IPS-NIHi11 (cell line): ENCODE measurements at regions not wholly inside any gene's neighbourhood (a gene's known extent, or its start where the extent isn't known, plus 50 kb on each side); places are given as distances from the start of the nearest gene placed in this dataset.
A peak's percentile ranks its signal among the peaks of the same experiment; 100 is the strongest.
"Not testable (repeated sequence)": the region's sequence is repeated elsewhere in the genome, so short reads cannot be mapped to it uniquely, and the experiment has no call there.

Experiments
- DNase-seq: peaks from one replicate; pipeline ENCODE4 v3.0.0; 2012; ENCODE audit warnings: mixed read lengths, low spot score

- not testable (repeated sequence) for DNase-seq
Measured at GRCh38 chr10:53335803-53336422, 563.3 kb upstream of the MBL2 start.

DNA sequence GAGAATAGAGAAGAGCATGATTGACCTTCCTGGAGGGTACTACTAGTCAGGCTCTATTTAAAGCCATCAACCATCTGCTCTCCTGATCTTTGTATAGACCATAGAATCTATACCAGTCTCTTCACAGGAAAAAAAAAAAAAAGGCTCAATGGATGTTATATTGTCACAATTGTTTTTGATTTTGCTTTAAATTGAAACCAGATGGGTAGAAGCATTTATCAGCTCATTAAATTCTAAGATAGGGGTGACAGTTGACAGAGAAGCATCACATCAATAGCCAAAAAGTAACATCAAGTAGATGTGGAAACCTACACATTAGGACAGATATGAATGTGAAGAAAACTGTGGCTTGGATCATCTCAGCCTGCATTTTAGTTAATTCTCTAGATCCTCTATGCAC lies 558.9 kb upstream of the MBL2 start:
- DNase-seq: no peak

- not testable (repeated sequence) for DNase-seq
Measured at GRCh38 chr10:53326401-53327305, 554.1 kb upstream of the MBL2 start.

DNA sequence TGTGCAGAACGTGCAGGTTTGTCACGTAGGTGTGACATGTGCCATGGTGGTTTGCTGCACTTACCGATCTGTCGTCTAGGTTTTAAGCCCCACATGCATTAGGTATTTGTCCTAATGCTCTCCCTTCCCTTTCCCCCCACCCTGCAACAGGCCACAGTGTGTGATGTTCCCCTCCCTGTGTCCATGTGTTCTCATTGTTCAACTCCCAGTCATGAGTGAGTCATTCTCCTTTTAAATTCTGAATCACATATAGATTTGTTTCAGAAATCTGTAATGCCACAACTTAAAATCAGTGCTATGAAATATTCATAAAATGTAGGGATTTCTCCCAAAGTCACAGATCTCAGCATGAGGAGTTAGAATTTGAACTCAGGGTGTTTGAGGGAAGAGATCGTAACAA lies 552.5 kb upstream of the MBL2 start:
- DNase-seq: no peak

- no peak for DNase-seq
Measured at GRCh38 chr10:53315709-53316108, 543.1 kb upstream of the MBL2 start.

GRCh38 chr10:53314876-53315275 lies 542.3 kb upstream of the MBL2 start:
- DNase-seq: peak; percentile 14

DNA sequence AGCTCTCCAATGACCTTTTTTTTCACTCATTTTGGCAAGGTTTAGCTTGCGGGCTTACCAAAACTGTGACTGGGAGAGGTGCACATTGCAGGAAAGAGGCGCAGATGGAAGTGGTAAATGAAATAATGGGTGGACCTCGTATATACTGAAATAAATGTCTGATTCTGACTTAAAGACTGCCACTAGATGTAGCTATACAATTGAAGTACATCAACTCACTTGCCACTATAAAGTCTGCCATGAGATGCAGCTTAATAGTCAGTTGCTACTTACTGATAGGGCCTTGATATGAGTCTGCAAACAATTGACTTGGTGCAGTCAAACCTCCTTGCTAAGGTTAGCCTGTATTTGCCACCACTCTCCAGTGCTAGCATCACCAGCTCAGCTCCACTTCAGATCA lies 525.9 kb upstream of the MBL2 start:
- no peak for DNase-seq

DNA sequence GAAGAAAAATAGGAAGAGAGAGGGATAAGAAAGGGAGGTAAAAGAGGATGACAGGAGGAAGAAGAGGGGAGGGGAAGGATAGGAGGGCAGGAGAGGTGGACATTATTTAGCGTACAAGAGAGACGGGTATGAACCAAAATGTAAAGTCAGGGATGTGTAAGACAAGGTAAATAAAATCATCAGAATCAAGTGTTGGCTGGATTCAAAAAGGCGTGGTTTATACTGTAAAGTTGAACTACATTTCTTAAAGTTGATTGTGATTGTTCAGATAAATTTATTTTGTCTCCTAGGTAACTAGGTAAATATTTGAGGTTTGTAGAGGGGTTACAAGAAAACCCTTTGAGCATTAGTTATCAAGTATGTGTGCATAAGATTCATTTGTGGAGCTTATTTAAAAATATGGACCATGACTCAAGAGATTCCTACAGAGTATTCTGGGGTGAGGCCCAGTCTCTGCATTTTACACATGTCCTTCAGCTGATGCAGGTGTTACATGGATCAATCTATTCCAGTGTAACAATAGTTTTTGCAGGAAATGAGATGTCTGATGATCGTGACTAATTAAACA lies 512.1 kb upstream of the MBL2 start:
- DNase-seq: no peak

DNA sequence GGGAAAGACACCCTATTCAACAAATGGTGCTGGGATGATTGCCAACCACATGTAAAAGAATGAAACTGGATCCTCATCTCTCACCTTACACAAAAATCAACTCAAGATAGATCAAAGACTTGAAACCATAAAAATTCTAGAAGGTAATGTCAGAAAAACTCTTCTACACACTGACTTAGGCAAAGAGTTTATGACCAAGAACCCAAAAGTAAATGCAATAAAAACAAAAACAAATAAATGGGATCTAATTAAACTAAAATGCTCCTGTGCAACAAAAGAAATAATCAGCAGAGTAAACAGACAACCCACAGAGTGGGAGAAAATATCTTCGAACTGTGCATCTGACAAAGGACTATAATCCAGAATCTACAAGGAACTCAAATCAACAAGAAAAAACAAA lies 504.2 kb upstream of the MBL2 start:
- DNase-seq: no peak

DNA sequence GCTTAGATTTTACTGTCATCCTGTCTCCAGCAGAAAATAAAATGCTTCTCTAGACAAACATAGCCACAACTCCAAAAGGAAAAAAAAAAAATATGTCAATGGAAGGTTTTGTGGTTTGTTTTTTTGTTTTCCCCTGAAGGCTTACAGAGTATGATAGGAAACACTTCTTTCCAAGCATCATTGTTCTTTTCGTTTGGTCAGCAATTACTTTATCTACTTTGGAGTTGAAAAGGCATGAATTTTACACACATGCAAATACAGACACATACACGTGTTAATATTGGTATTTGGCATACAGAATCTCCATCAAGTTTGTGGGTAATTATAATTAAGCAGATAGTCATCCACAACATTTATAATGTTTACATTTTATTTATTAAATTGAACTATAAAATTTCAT lies 496.9 kb upstream of the MBL2 start:
- DNase-seq: no peak

DNA sequence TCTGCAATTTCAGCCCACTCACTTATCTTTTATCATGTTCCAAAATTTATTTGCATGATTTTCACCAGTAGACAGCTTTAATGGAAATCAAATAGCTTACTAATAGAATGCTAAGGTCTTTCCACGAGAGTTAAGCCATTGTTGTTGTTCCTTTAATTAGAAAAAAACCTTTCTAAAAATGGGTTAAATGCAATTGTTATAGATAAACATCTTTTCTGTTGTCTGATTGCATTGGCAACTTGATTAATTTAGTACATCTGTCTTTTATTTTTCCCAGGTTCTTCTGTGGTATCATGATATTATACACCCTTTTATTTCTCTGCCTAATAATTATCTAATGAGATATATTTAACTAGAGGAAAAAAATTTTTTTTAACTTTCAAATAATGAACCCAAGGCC lies 487.6 kb upstream of the MBL2 start:
- DNase-seq: no peak

GRCh38 chr10:53256623-53257022 lies 484.0 kb upstream of the MBL2 start:
- peak; percentile 20 for DNase-seq

DNA sequence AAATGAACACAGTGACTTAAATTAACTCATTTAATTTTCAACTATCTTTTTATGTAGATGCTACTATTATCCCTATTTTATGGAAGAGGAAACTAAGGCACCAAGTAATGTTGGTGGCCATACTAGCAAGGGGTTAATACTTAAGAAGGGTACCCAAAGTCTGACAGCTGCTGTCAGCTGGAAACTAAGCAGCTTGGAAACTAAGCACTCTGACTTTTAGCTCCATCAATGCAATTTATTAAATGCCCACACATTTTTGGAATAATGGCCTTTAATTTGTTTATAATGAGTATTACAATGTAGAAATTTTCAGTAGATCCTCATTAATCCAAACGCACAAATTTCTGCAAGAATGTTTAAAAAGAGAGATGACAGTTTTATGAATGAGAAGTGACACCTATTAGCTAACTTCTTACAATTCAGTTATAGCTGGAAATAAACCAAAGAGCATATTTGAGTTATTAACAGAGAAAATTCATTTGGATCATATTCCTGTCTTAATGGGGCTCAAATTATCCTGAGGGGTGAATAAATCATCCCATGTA lies 483.1 kb upstream of the MBL2 start:
- no peak for DNase-seq

- no peak for DNase-seq
Measured at GRCh38 chr10:53253221-53253620, 480.6 kb upstream of the MBL2 start.

- DNase-seq: no peak
Measured at GRCh38 chr10:53239873-53240272, 467.3 kb upstream of the MBL2 start.

DNA sequence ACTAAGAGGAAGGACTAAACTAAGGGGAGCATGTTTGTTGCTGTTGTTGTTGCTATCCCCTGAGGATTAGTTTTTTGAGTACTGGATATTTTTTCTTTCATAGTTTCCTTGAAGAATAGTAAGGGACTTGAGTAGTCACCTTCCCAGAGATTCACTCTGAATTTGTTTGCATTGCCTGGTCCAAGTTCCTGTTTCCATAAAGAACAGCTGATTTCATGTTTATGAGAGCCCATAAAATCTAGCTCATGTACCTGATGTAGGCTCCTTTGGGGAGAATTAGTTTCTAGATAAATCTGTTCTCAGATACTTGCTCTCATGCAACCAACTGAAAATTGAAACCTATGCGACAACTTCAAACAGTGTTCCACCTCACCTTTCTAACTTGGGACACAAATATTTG lies 464.4 kb upstream of the MBL2 start:
- DNase-seq: no peak

- DNase-seq: no peak
Measured at GRCh38 chr10:53233749-53234148, 461.2 kb upstream of the MBL2 start.

GRCh38 chr10:53230651-53231050 lies 458.1 kb upstream of the MBL2 start:
- DNase-seq: no peak

DNA sequence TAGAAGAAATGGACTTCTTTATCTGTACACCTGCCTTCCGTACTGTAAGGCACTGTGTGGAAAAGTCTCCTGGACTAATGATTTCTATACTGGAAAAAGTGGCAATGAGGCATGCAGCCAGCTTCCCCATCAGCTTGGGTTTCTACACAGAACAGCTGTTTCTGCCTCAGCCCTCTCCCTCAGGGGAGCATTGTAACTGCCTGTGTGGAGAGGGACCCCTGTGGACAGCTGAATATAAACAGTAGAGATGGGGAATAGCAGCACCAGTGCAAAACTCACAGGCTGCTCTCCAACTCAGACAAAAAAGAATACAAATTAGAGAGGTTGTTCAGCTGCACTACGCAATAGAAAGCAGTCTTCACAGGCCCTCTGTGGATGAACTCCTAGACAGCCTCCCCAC lies 451.3 kb upstream of the MBL2 start:
- DNase-seq: peak; percentile 62

DNA sequence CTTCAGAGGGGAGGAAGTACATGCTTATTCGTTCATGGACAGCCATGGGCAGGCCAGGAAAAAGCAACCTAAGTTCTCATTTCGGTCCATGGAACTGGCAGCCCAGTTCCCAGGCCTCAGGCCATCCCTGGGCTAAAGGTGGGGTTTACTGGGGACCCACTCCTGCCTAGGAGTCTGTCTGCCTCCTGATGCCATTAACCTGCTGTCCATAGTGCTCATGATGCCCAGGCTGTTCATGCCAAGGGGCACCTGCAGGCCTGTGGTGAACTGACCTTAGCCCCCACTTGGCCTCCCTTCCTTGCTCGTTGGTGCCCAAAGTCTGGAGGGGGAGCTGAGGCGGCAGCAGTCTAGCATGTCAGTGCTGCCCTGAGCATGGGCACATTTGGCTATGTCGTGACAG lies 450.2 kb upstream of the MBL2 start:
- no peak for DNase-seq

DNA sequence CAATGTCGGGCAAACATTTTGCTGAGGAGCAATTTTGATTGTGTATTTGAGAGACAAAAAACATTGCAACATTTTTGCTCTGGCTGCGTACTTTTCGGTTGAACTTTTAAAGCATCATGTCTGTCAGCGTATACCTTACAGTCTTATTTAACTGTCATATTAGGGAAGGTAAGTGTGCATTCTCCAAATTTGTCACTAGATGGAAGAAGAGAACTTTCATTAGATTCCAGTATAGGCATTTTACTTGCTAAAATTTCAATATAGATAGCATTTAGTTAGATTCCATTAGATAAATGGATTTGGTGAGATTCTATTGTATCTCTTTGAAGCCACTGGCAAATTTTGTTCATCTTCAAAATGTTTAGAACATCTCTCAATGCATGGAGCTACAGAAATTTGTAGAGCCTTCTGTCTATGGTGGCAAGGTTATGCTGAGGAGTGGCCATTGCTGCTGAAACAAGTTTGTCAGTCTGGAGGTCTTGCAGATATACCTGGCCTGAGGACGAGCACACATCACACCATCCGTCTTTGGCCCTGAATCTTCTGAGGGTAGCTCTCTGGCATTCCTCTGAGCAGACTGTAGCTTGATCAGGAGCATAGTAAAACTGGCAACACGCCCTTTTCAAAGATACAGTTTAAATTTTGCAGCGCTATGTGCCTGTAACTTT lies 437.5 kb upstream of the MBL2 start:
- DNase-seq: peak; percentile 20

GRCh38 chr10:53183733-53184132 lies 411.1 kb upstream of the MBL2 start:
- DNase-seq: no peak
